Left lung (tissue), 4 donors: ENCODE measurements at regions not wholly inside any gene's neighbourhood (a gene's known extent, or its start where the extent isn't known, plus 50 kb on each side); places are given as distances from the start of the nearest gene placed in this dataset.

Experiments
- ATAC-seq: fragments of 200-7000 bp; cut with Tn5 transposase; one replicate; pipeline ENCODE4 v1.9.1; 2020; ENCODE audit warnings: moderate library complexity
- DNase-seq, 4 donors: peaks; one replicate each; pipeline ENCODE4 v3.0.0-alpha.2; 2013 to 2020
- H3K27ac ChIP-seq, 2 donors: fragments of 200-600 bp; sonication (generic) in 1 of 2; one replicate each; pipeline versions ENCODE4 v1.5.0 to v1.8.0; 2020 to 2021
- H3K27me3 ChIP-seq, 2 donors: fragments of 200-600 bp; sonication (generic) in 1 of 2; one replicate each; pipeline versions ENCODE4 v1.5.0 to v1.8.0; 2020 to 2021
- H3K36me3 ChIP-seq, 2 donors: fragments of 200-600 bp; sonication (generic) in 1 of 2; one replicate each; pipeline versions ENCODE4 v1.5.0 to v1.8.0; 2020 to 2021
- H3K4me1 ChIP-seq, 2 donors: fragments of 200-600 bp; one replicate each; pipeline ENCODE4 v1.8.0; 2021
- H3K4me3 ChIP-seq, 2 donors: fragments of 200-600 bp; sonication (generic) in 1 of 2; one replicate each; pipeline versions ENCODE4 v1.5.0 to v1.8.0; 2020 to 2021; ENCODE audit warnings: mild to moderate bottlenecking in 1 of 2
- H3K9me3 ChIP-seq, 2 donors: fragments of 200-600 bp; sonication (generic) in 1 of 2; one replicate each; pipeline versions ENCODE4 v1.5.0 to v1.8.0; 2020 to 2021
- CTCF ChIP-seq, 2 donors: fragments of 200-600 bp; sonication (generic) in 1 of 2; IDR thresholded peaks; one replicate each; pipeline versions ENCODE4 v1.5.0 to v1.8.0; 2021; ENCODE audit warnings: antibody characterized with exemption in 2 of 2
- intact Hi-C, 2 donors: fragments of 100-400 bp; cut with DNase I; formaldehyde crosslinking; loops; one replicate each; pipeline versions ENCODE4 v1.11.2 to v1.14.2; 2022
- donor health status: DM: no; HTN: yes; CAD: no.
- donor health status: DM: no; HTN: no; CAD: no.

- no peak for ATAC-seq
- no peak for TF ChIP-seq CTCF (IDR thresholded peaks at IDR 0.05)
- DNase-seq, result no peak
Measured at GRCh38 chr12:124371970-124372555, 77.2 kb downstream of the RFLNA start.

DNA sequence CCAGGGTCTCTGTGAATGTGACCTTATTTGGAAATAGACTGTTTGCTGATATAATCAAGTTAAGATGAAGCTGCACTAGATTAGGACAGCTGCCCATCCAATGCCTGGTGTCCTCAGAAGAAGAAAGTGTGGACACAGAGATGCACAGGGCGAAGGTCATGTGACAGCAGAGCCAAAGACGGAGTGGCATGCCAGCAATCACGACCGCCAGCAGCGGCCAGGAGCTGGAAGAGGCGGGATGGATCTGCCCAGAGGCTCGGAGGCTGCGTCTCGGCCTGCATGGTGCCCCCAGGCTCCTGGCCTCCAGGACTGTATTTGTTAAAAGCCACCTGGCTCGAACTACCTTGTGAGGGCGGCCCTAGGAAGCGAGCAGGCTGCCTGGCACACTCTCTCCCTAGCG, 76.5 kb downstream of the RFLNA start:
- TF ChIP-seq CTCF (IDR thresholded peaks at IDR 0.05), result no peak
- DNase-seq (no peak), ATAC-seq (no peak)
- peaks cover 32 to 47% of the 10 kb centered on the region in 2 donors for H3K4me1 ChIP-seq
- no peaks in the 10 kb centered on the region for H3K9me3 ChIP-seq
- H3K36me3 ChIP-seq, result peaks cover 0 to 97% of the 10 kb centered on the region in 2 donors
- no peak overlapping the region for H3K27ac ChIP-seq
- H3K27me3 ChIP-seq, result no peaks in the 10 kb centered on the region
- H3K4me3 ChIP-seq, result no peak overlapping the region
- intact Hi-C loops, result no loop called here

More at GRCh38 chr12:124371970-124372555, 77.2 kb downstream of the RFLNA start:
- Histone ChIP-seq H3K9me3 (no peaks in the 10 kb centered on the region), H3K27me3 (no peaks in the 10 kb centered on the region), H3K4me1 (peaks cover 32 to 45% of the 10 kb centered on the region in 2 donors), H3K4me3 (no peak overlapping the region), H3K36me3 (peaks cover 0 to 97% of the 10 kb centered on the region in 2 donors), H3K27ac (no peak overlapping the region)
- intact Hi-C loops, result no loop called here

DNA sequence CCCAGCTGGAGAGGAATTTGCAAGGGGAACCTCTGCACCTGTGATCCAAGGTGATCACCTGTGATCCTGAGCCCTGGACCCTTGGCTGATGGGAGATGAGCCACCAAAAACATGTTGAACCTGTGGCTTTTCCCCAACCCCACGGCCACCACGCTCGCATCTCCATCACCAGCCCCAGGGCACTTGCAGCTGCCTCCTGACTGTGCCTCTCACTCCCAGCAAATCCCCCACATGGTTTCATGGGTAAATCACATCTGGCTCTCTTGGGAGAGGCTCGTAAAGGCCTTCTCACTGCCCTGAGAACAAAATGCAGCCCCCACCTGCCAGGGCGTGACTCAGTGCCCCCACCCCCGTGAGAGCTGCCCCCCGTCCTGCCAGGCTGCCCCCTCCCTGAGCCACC, 76.0 kb downstream of the RFLNA start:
- no peak for TF ChIP-seq CTCF (IDR thresholded peaks at IDR 0.05)
- no peak overlapping the region for H3K27ac ChIP-seq
- ATAC-seq (no peak), DNase-seq (no peak)
- intact Hi-C loops, result no loop called here
- no peaks in the 10 kb centered on the region for H3K27me3 ChIP-seq
- H3K4me1 ChIP-seq, result peaks cover 32 to 47% of the 10 kb centered on the region in 2 donors
- no peaks in the 10 kb centered on the region for H3K9me3 ChIP-seq
- peaks cover 0 to 97% of the 10 kb centered on the region in 2 donors for H3K36me3 ChIP-seq
- H3K4me3 ChIP-seq, result no peak overlapping the region

DNA sequence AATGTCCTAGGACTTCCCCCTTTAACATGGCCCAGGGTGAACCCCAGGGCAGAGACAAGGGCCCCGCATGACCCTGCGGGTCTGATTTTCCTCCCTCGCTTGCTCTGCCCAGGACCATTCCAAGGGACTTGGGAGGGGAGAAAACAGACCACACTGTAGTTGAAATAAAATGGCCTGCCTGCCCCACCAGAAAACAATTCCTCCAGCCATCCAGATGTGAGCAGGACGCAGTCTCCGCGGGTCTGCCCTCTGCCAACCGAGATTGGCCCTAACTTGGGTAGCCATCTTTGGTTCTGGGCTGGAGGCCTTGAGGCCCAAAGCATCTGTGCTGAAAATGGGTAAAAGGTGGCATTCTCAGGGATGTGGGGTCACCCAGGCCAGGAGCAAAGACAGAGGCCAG, 75.5 kb downstream of the RFLNA start:
- DNase-seq (no peak), ATAC-seq (no peak)
- no peaks in the 10 kb centered on the region for H3K27me3 ChIP-seq
- intact Hi-C loops, result no loop called here
- no peaks in the 10 kb centered on the region for H3K9me3 ChIP-seq
- peaks cover 0 to 97% of the 10 kb centered on the region in 2 donors for H3K36me3 ChIP-seq
- H3K4me3 ChIP-seq, result no peak overlapping the region
- peaks cover 32 to 47% of the 10 kb centered on the region in 2 donors for H3K4me1 ChIP-seq
- H3K27ac ChIP-seq, result peak overlapping the region; percentile 81 to 90
- TF ChIP-seq CTCF (IDR thresholded peaks at IDR 0.05), result no peak

GRCh38 chr12:124369827-124370378, 75.0 kb downstream of the RFLNA start:
- Histone ChIP-seq H3K4me3 (no peak overlapping the region), H3K9me3 (no peaks in the 10 kb centered on the region), H3K27me3 (no peaks in the 10 kb centered on the region), H3K27ac (peak overlapping the region; percentile 81 to 90), H3K4me1 (peaks cover 32 to 47% of the 10 kb centered on the region in 2 donors), H3K36me3 (peaks cover 0 to 97% of the 10 kb centered on the region in 2 donors)
- TF ChIP-seq CTCF (IDR thresholded peaks at IDR 0.05), result no peak
- ATAC-seq (peak; percentile 18), DNase-seq (no peak)
- intact Hi-C loops, result no loop called here
